Kidney (tissue), 13 donors: ENCODE measurements at regions not wholly inside any gene's neighbourhood (a gene's known extent, or its start where the extent isn't known, plus 50 kb on each side); places are given as distances from the start of the nearest gene placed in this dataset.

ENCODE experiments used
- DNase-seq, 5 donors: peaks; one replicate each; pipeline ENCODE4 v3.0.0-alpha.2; 2013 to 2020
- FAIRE-seq: peaks from 2 replicates; lab custom pipeline; 2012; peaks lifted over from hg19 to GRCh38; lab: Jason Lieb, UNC
- H3K27ac ChIP-seq, 2 donors: one replicate each; pipeline ENCODE4 v1.7.0; 2013; ENCODE audit warnings: low read depth in 2 of 2, low read length in 2 of 2, inconsistent platforms in 1 of 2
- H3K27me3 ChIP-seq: one replicate; pipeline ENCODE4 v1.7.1; 2013; ENCODE audit warnings: low read length, inconsistent platforms; ENCODE audit not compliant: control insufficient read depth, insufficient read depth
- H3K36me3 ChIP-seq, 3 donors: one replicate each; pipeline versions ENCODE4 v1.7.0 to v1.7.1; 2013; ENCODE audit warnings: low read length in 3 of 3, control low read depth in 1 of 3, inconsistent platforms in 1 of 3; ENCODE audit not compliant: insufficient read depth in 3 of 3, control insufficient read depth in 2 of 3
- H3K4me1 ChIP-seq, 3 donors: one replicate each; pipeline versions ENCODE4 v1.7.0 to v1.7.1; 2013; ENCODE audit warnings: low read length in 3 of 3, inconsistent platforms in 1 of 3, low read depth in 1 of 3; ENCODE audit not compliant: control insufficient read depth in 2 of 3, insufficient read depth in 2 of 3
- H3K4me3 ChIP-seq, 3 donors: one replicate each; pipeline versions ENCODE4 v1.7.0 to v1.8.1; 2013; ENCODE audit warnings: low read length in 3 of 3, control low read depth in 1 of 3, inconsistent platforms in 1 of 3
- H3K9ac ChIP-seq, 3 donors: one replicate each; pipeline versions ENCODE4 v1.7.0 to v1.7.1; 2013; ENCODE audit warnings: low read length in 3 of 3, control low read depth in 1 of 3, inconsistent platforms in 1 of 3
- H3K9me3 ChIP-seq, 3 donors: one replicate each; pipeline versions ENCODE4 v1.7.0 to v1.7.1; 2013; ENCODE audit warnings: low read length in 3 of 3, control low read depth in 1 of 3, inconsistent platforms in 1 of 3; ENCODE audit not compliant: control insufficient read depth in 2 of 3, insufficient read depth in 1 of 3
- CTCF ChIP-seq: IDR thresholded peaks from 3 replicates; pipeline ENCODE4 v1.5.1; 2012; ENCODE audit warnings: mild to moderate bottlenecking, moderate library complexity, borderline replicate concordance; ENCODE audit not compliant: insufficient read depth; ENCODE audit errors: extremely low read depth
- intact Hi-C: fragments of 100-400 bp; cut with DNase I; formaldehyde crosslinking; loops from one replicate; pipeline ENCODE4 v1.11.1; 2022
- donor health status: control.
- donor health status: control.
- donor health status: control.
- donor health status: control.
- donor health status: control.
- donor health status: DM: yes; HTN: yes; CAD: no.
- donor health status: Normal renal cell carcinoma (clear cell type).

- no peak overlapping the region for H3K27ac ChIP-seq
- no peaks in the 10 kb centered on the region for H3K4me1 ChIP-seq
- no peak overlapping the region for H3K9ac ChIP-seq
- no peaks in the 10 kb centered on the region for H3K36me3 ChIP-seq
- no peaks in the 10 kb centered on the region for H3K27me3 ChIP-seq
- H3K4me3 ChIP-seq, result no peak overlapping the region
- DNase-seq (no peak), FAIRE-seq (no peak)
- intact Hi-C loops, result no loop called here
- no peak for TF ChIP-seq CTCF
- H3K9me3 ChIP-seq, result no peaks in the 10 kb centered on the region
Measured at GRCh38 chrX:45847961-45848360, 647.3 kb upstream of the DIPK2B start.

- no peak for TF ChIP-seq CTCF
- no peaks in the 10 kb centered on the region for H3K9me3 ChIP-seq
- H3K27ac ChIP-seq, result no peak overlapping the region
- no peaks in the 10 kb centered on the region for H3K4me1 ChIP-seq
- intact Hi-C loops, result no loop called here
- no peak for FAIRE-seq
- DNase-seq, result no peak
- H3K4me3 ChIP-seq, result no peak overlapping the region
- H3K36me3 ChIP-seq, result no peaks in the 10 kb centered on the region
- H3K27me3 ChIP-seq, result no peaks in the 10 kb centered on the region
- H3K9ac ChIP-seq, result no peak overlapping the region
Measured at GRCh38 chrX:45846328-45846727, 645.7 kb upstream of the DIPK2B start.

GRCh38 chrX:45845142-45845541 is 644.5 kb upstream of the DIPK2B start:
- H3K4me1 ChIP-seq, result no peaks in the 10 kb centered on the region

More at GRCh38 chrX:45845142-45845541, 644.5 kb upstream of the DIPK2B start:
- H3K36me3 ChIP-seq, result no peaks in the 10 kb centered on the region
- intact Hi-C loops, result no loop called here
- TF ChIP-seq CTCF, result no peak
- no peak overlapping the region for H3K4me3 ChIP-seq
- DNase-seq (no peak), FAIRE-seq (no peak)
- no peaks in the 10 kb centered on the region for H3K9me3 ChIP-seq
- H3K27ac ChIP-seq, result no peak overlapping the region
- H3K9ac ChIP-seq, result no peak overlapping the region
- no peaks in the 10 kb centered on the region for H3K27me3 ChIP-seq
